Astrocyte (in vitro differentiated cells and primary cell): ENCODE measurements at regions not wholly inside any gene's neighbourhood (a gene's known extent, or its start where the extent isn't known, plus 50 kb on each side); places are given as distances from the start of the nearest gene placed in this dataset.

Source experiments
- CTCF ChIP-seq: IDR thresholded peaks from 2 replicates; pipeline ENCODE4 v1.5.1; 2011; ENCODE audit warnings: low read depth, mild to moderate bottlenecking, inconsistent platforms, low read length, moderate library complexity; ENCODE audit not compliant: insufficient read depth
- EZH2 ChIP-seq: IDR thresholded peaks from 2 replicates; pipeline ENCODE4 v1.6.1; 2012; ENCODE audit warnings: mild to moderate bottlenecking, low read length, inconsistent platforms; ENCODE audit not compliant: insufficient read depth

GRCh38 chr12:19867151-19867550 is 427.9 kb downstream of the AEBP2 start:
- no peak for TF ChIP-seq CTCF
- TF ChIP-seq EZH2: no peak
